ENCODE measurements at regions not wholly inside any gene's neighbourhood (a gene's known extent, or its start where the extent isn't known, plus 50 kb on each side); places are given as distances from the start of the nearest gene placed in this dataset.

DNA sequence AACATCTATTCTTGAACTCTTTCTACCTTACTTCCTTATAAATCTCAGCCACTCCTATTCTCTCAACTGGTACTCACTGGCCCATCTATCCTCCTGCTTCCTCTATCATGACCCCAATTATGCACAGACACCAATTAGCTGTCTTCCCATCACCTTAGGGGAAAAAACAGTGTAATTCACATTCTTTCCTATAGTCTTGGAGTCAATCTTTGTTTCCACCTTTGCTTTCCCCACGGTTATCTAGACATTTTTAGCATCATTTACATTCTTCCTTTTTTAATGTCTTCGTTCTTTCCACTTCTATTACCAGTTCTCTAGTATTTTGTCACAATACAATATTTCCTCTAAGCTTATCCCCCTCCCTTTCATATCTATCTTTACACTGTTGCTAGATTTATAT lies 449.4 kb downstream of the TMEM38B start:
- 81% methylated on average over 2 of the region's 2 CpGs; no CpG with 5 or more reads in 1 of the 2 experiments for WGBS, 2 experiments (ENCODE audit: extremely low coverage in 1 of 2, insufficient coverage in 1 of 2, insufficient read length in 1 of 2, insufficient replicate concordance in 2 of 2, low coverage in 1 of 2, low lambda C conversion rate in 2 of 2, missing lambda C conversion rate in 1 of 2)
- H3K4me1 ChIP-seq (replicated peaks in 1 of 4; ENCODE audit: control insufficient read depth in 3 of 4, insufficient read depth in 4 of 4, low read length in 3 of 4) = no peaks in the 10 kb centered on the region
- H3K23ac ChIP-seq (ENCODE audit: insufficient read length) = no peak overlapping the region
- DNase-seq (ENCODE audit: low read depth in 1 of 2, low spot score in 2 of 2) (no peak), FAIRE-seq (no peak)
- H3K9ac ChIP-seq (replicated peaks in 1 of 4; ENCODE audit: extremely low read depth in 1 of 4, low read depth in 3 of 4, low read length in 3 of 4) = no peak overlapping the region
- H2BK12ac ChIP-seq (ENCODE audit: low read depth, low read length) = no peak overlapping the region
- no peak overlapping the region for H4K8ac ChIP-seq (ENCODE audit: extremely low read depth, insufficient read depth, low read length)
- H2BK120ac ChIP-seq (replicated peaks; ENCODE audit: low read depth, low read length) = no peak overlapping the region
- no peak overlapping the region for H4K5ac ChIP-seq (ENCODE audit: insufficient read length, low read depth, low read length)
- no peaks in the 10 kb centered on the region for H4K20me1 ChIP-seq (replicated peaks in 1 of 2; ENCODE audit: control insufficient read depth in 1 of 2, insufficient read depth in 2 of 2, low read length in 2 of 2)
- H3K56ac ChIP-seq (replicated peaks; ENCODE audit: insufficient read length, low read depth, low read length) = no peak overlapping the region
- no peaks in the 10 kb centered on the region for H3K79me2 ChIP-seq (ENCODE audit: control insufficient read depth in 1 of 2, insufficient read depth in 2 of 2, low read length in 2 of 2)
- H3K79me1 ChIP-seq (ENCODE audit: low read depth, low read length) = no peaks in the 10 kb centered on the region
- no peak overlapping the region for H2BK15ac ChIP-seq (ENCODE audit: low read length)
- H3K36me3 ChIP-seq (ENCODE audit: control insufficient read depth in 2 of 4, insufficient read depth in 4 of 4, low read length in 3 of 4) = no peaks in the 10 kb centered on the region
- no peak overlapping the region for H2AK5ac ChIP-seq (ENCODE audit: low read depth, low read length)
- no peaks in the 10 kb centered on the region for H3K23me2 ChIP-seq (ENCODE audit: low read depth, low read length)
- no peak overlapping the region for H3K4ac ChIP-seq (replicated peaks; ENCODE audit: insufficient read length, low read depth, low read length)
- no peak overlapping the region for H3K18ac ChIP-seq (ENCODE audit: extremely low read depth, low read length)
- POLR2A ChIA-PET (ENCODE audit: partially characterized antibody) = no interaction called here
- H3K9me3 ChIP-seq (ENCODE audit: insufficient read depth in 2 of 2, low read depth in 1 of 2, low read length in 1 of 2) = no peaks in the 10 kb centered on the region
- no peaks in the 10 kb centered on the region for H3K27me3 ChIP-seq (replicated peaks in 1 of 4; ENCODE audit: control insufficient read depth in 3 of 4, extremely low read depth in 1 of 4, insufficient read depth in 3 of 4, low read length in 3 of 4)
- CTCF ChIA-PET (ENCODE audit: partially characterized antibody) = interaction anchor here (0.5 to 2.4 kb wide), 10 partner anchors 12 to 711 kb away, joined by 3 to 14 read pairs (median 3); no protein-coding TSS in a partner anchor
- no peak overlapping the region for H4K91ac ChIP-seq (replicated peaks; ENCODE audit: insufficient read length, low read length)
- no peak overlapping the region for H3K14ac ChIP-seq (ENCODE audit: insufficient read length)
- no peak overlapping the region for H3K4me3 ChIP-seq (ENCODE audit: extremely low read depth in 1 of 4, insufficient read depth in 2 of 4, low read depth in 3 of 4, low read length in 4 of 4)
- no peak overlapping the region for H2BK20ac ChIP-seq (ENCODE audit: low read length)
- H3K27ac ChIP-seq (ENCODE audit: low read depth, low read length) = no peak overlapping the region
- H3K4me2 ChIP-seq (ENCODE audit: insufficient read depth in 1 of 2, low read depth in 2 of 2, low read length in 2 of 2) = no peak overlapping the region
- H2BK5ac ChIP-seq (ENCODE audit: low read depth, low read length) = no peak overlapping the region
- no peak overlapping the region for H2AFZ ChIP-seq (ENCODE audit: low read length)
- TF ChIP-seq ASH2L (IDR thresholded peaks at IDR 0.05; ENCODE audit: low read length) (no peak), TAF1 (IDR thresholded peaks at IDR 0.05; ENCODE audit: low read depth, low read length) (no peak), NANOG (IDR thresholded peaks at IDR 0.05; ENCODE audit: insufficient read depth, low read depth, low read length, poor library complexity, severe bottlenecking) (no peak), PHF8 (conservative IDR thresholded peaks at IDR 0.05; ENCODE audit: low read depth, low read length) (no peak)

All from H1 (cell line).